ENCODE measurements at regions not wholly inside any gene's neighbourhood (a gene's known extent, or its start where the extent isn't known, plus 50 kb on each side); places are given as distances from the start of the nearest gene placed in this dataset.

DNA sequence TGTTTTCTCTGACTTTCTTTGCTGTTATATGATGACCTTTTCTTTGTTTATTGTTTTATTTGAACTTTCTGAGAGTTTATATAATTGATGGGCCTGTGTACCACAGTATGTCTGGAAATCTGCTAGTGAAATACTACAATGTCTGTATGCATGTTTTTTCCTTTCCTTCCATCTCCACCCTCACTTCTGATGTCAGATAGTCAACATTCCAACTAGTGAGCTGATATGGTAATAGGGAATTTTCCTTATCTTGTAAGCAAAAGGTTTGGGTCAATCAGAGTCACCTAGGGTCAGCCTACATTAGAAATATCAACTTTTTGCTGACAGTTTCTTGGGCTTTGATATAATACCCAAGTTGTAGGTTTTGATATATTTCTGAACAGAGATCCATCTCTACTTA lies 103.2 kb downstream of the MAT2B start:
- no peak for TF ChIP-seq ZNF274 (IDR thresholded peaks at IDR 0.05; ENCODE audit: low read depth, low read length)
- H3K4me3 ChIP-seq (ENCODE audit: low read length): no peak overlapping the region

GRCh38 chr5:163609910-163610309 lies 104.5 kb downstream of the MAT2B start:
- TF ChIP-seq ZNF274 (IDR thresholded peaks at IDR 0.05; ENCODE audit: low read depth, low read length): no peak

DNA sequence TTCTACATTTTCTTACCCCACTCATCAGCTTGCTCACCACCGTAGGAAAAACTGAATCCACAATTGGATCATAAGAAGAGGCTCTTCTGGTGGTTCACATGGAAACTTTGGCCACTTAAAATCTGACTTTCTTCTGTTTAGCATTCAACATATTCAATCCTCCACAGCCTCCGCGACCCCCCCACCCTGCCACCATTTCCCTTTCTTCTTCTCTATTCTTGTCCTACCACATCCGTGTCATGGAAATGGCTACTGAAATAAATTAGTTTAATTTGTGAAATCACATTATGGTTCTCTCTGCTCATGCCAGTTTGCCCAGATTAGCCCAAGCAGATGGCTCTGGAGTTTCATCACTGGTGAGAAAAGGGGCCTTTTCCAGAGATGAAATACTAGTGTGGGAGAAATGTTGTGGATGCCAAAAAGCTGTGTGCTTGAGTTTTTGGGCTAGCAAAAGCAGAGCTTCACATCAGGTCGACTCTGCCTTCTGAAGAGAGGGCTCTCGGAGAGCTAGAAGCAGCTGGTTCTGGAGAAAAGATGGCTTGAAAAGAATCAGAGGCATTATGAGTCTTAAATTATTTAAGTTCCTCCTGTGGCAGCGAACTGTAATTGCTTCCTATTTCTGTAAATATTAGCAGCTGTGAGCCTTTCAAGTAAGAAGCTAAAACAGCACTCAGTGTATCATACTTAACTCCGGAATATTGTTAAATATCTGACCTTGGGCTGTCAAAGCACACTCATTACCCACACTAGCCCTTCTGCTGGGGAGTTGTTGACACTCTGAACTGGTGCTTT lies 107.1 kb downstream of the MAT2B start:
- no peak for TF ChIP-seq ZNF274 (IDR thresholded peaks at IDR 0.05; ENCODE audit: low read depth, low read length)
- no peak overlapping the region for H3K4me3 ChIP-seq (ENCODE audit: low read length)

More at GRCh38 chr5:163609910-163610309, 104.5 kb downstream of the MAT2B start:
- H3K4me3 ChIP-seq (ENCODE audit: low read length): no peak overlapping the region

DNA sequence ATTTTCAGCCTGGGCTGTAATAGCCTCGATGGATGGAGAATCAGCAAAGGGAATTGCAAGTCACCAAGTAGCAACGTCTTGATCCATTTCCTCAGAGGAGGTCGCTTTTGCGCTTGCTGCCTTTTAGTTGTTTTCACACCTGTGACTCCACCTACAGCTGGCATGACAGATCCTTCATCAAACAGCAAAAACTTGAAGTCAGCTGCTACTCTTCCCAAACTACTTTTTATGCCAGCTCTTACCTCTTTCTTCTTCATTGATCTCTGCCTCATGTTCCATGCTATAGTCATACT lies 107.7 kb downstream of the MAT2B start:
- H3K4me3 ChIP-seq (ENCODE audit: low read length): no peak overlapping the region
- no peak for TF ChIP-seq ZNF274 (IDR thresholded peaks at IDR 0.05; ENCODE audit: low read depth, low read length)

DNA sequence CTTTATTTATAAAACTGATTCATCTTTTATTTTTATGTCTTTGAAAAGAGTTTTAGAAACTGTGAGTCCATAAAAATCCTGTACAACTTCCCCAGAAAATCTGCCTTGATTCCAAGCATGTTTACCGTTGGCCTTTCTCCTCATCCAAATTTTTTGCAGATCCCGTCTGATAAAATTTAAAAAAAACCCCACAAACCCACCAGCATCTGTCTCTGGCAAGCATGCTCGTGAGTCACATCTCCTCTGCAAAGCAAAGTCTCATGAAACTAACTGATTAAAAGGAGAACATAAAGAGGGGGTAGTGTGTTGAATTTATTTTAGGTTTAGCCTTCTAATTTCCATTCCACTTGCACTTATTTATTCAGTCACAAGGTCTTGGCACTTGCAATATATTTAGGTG lies 109.4 kb downstream of the MAT2B start:
- no peak for TF ChIP-seq ZNF274 (IDR thresholded peaks at IDR 0.05; ENCODE audit: low read depth, low read length)
- H3K4me3 ChIP-seq (ENCODE audit: low read length): no peak overlapping the region

GRCh38 chr5:163619273-163619934 lies 114.0 kb downstream of the MAT2B start:
- TF ChIP-seq ZNF274 (IDR thresholded peaks at IDR 0.05; ENCODE audit: low read depth, low read length): no peak

GRCh38 chr5:163619951-163620350 lies 114.5 kb downstream of the MAT2B start:
- TF ChIP-seq ZNF274 (IDR thresholded peaks at IDR 0.05; ENCODE audit: low read depth, low read length): no peak
- no peak overlapping the region for H3K4me3 ChIP-seq (ENCODE audit: low read length)

More at GRCh38 chr5:163619273-163619934, 114.0 kb downstream of the MAT2B start:
- H3K4me3 ChIP-seq (ENCODE audit: low read length): no peak overlapping the region

DNA sequence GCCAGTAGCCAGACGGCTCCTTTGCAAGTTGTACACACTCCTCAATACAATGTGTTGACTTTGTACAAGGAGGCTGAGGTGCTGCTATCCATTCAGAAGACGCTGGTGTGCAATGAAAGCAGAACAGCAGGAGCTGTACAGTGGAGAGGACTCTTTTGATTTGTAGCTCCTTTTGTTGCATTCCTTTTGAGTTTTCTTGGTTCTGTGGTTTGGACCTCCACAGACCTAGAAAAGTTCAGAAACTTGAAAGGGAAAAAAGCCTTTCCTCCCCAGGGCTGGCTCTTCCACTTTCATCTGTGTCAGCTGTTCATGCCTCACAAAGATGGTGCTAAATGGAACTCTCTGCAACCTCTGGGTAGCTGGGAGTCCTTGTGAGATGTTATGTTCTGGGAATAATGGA lies 117.4 kb downstream of the MAT2B start:
- no peak for TF ChIP-seq ZNF274 (IDR thresholded peaks at IDR 0.05; ENCODE audit: low read depth, low read length)

DNA sequence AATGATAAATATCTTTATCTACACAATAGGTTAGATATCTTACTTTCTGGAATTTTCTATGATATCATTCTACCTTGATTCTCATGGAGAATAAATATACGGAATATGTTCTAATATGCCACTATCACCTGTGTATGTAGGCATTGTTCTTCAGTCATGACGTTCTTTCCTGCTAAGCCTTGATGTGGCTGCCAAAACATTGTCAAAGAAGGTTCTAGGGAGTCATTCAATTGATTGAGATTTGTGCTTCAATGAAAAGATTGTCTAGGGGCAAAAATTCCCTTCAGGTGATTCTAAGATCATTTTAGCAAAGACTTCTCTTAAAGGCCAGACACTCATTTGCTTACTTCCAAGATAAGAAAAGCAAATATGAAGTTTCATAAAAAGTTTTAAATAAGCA lies 118.1 kb downstream of the MAT2B start:
- H3K4me3 ChIP-seq (ENCODE audit: low read length): no peak overlapping the region
- TF ChIP-seq ZNF274 (IDR thresholded peaks at IDR 0.05; ENCODE audit: low read depth, low read length): no peak

More for the DNA sequence above, 117.4 kb downstream of the MAT2B start:
- no peak overlapping the region for H3K4me3 ChIP-seq (ENCODE audit: low read length)

DNA sequence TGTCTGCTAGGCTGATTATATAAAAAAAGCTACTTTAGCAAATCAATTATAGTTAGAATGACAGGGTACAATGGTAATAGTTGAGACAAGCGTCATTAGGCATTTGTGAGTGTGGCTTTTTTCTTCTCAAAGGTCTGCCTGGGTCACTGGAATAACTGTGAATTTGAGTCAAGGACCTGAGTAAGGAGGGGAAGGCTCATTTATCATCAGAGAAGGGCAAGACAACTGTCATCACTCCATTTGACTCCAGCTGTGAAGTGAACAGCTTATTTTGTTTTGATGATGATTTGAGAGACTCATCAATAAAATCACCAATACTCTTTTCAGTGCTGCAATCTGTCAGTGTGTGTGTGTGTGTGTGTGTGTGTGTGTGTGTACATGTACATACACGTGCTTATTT lies 118.6 kb downstream of the MAT2B start:
- no peak overlapping the region for H3K4me3 ChIP-seq (ENCODE audit: low read length)
- TF ChIP-seq ZNF274 (IDR thresholded peaks at IDR 0.05; ENCODE audit: low read depth, low read length): no peak

- H3K4me3 ChIP-seq (ENCODE audit: low read length): no peak overlapping the region
- no peak for TF ChIP-seq ZNF274 (IDR thresholded peaks at IDR 0.05; ENCODE audit: low read depth, low read length)
Measured at GRCh38 chr5:163624431-163624830, 119.0 kb downstream of the MAT2B start.

DNA sequence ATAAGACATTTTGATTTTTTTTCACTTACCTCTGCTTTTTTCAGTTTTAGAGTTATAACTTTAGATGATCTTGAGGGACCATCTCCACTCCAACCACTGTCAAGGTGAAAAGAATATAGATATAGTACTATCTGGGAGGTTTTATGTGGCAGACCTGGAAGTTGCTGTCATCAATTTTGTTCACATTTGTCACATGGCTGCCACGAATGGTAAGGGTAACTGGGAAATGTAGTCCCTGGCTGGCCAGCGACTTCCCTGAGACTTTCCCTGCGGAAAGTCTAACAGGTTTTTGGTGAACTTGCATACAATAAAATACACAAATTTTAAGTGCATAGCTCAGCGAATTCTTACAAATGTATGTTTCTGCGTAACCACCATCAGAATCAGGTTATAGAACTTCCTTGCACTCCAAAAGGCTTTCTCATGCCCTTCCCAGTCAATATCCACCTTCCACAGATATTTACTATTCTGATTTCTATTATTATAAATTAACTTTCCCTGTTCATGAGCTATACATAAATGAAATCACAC lies 121.5 kb downstream of the MAT2B start:
- H3K4me3 ChIP-seq (ENCODE audit: low read length): no peak overlapping the region
- TF ChIP-seq ZNF274 (IDR thresholded peaks at IDR 0.05; ENCODE audit: low read depth, low read length): no peak

DNA sequence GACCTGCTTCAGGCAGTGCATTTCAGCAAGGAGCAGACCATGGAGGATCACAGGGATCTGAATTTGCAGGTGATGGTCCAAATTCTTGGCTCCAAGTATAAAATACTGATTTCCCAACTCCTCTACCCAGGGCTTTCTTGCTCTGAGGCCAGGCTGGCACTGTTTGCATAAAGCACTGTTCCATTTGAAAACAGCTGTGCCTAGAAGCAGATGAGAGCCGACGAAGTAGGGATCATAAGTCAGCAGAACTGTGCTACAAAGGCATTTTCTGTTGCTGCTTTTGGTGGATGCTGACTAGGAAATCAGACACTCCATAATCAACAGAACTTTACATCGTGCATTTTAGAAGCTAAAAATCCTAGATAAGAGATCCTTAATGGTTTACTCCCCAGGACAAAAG lies 126.4 kb downstream of the MAT2B start:
- TF ChIP-seq ZNF274 (IDR thresholded peaks at IDR 0.05; ENCODE audit: low read depth, low read length): no peak
- H3K4me3 ChIP-seq (ENCODE audit: low read length): no peak overlapping the region

DNA sequence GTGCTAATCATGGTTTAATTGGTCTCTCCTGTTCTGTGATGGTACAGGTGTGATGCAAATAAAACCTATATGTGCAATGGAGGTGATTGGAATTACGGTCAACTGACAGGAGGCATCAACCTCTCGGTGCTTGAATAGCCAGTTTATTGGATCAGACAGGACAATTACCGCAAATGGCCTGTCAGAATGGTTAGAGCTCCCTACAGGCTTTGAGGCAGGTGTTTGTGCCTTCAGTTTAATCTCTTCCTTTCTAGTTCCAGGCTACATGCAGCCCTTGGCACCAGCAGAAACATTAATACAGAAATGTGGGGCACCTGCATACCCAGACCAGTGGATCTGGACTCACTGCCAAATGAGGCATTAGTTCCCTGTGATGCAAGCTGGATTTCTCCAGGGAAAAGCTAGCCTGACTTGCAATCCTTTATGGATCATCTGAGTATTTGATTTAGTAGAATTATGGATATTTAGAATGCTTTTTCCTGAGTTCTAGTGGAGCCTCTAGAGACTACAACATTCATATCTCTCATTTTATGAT lies 128.6 kb downstream of the MAT2B start:
- TF ChIP-seq ZNF274 (IDR thresholded peaks at IDR 0.05; ENCODE audit: low read depth, low read length): no peak
- no peak overlapping the region for H3K4me3 ChIP-seq (ENCODE audit: low read length)

DNA sequence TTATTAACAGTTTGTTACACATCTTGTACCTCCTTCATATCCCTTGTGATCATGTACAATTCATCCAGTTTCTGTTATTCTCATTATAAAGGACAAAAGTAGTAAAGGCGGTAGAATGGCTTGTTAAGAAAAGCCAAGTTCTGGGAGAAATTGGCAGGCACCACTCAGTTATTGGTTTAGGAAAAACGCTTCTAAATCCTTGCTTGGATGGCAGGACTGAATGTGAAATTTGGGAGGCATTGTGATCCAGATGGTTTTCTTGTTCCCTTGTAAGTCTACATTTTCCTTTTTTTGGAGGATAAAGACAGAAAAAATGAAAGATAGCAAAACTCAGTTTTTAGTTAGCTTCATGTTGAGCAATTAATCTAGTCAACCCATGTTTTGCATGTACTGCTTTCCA lies 130.2 kb downstream of the MAT2B start:
- TF ChIP-seq ZNF274 (IDR thresholded peaks at IDR 0.05; ENCODE audit: low read depth, low read length): no peak
- H3K4me3 ChIP-seq (ENCODE audit: low read length): no peak overlapping the region
